Keratinocyte (primary cell): ENCODE measurements at regions not wholly inside any gene's neighbourhood (a gene's known extent, or its start where the extent isn't known, plus 50 kb on each side); places are given as distances from the start of the nearest gene placed in this dataset.

Source experiments
- DNase-seq: peaks from one replicate; pipeline ENCODE4 v3.0.0-alpha.2; 2011; ENCODE audit warnings: low read depth, missing footprints, low spot score
- FAIRE-seq: peaks from 2 replicates; lab custom pipeline; 2011; peaks lifted over from hg19 to GRCh38; lab: Jason Lieb, UNC
- H2AFZ ChIP-seq: 2 replicates; pipeline ENCODE4 v1.6.0; 2012; ENCODE audit warnings: low read length, control low read depth, inconsistent platforms; ENCODE audit not compliant: control insufficient read depth
- H3K27ac ChIP-seq: 2 replicates; pipeline ENCODE4 v1.5.1; 2011; ENCODE audit warnings: low read length; ENCODE audit not compliant: control insufficient read depth, insufficient read depth
- H3K27me3 ChIP-seq: 3 replicates; pipeline ENCODE4 v1.6.0; 2011; ENCODE audit warnings: low read length; ENCODE audit not compliant: control insufficient read depth, insufficient read depth; ENCODE audit errors: extremely low read depth
- H3K36me3 ChIP-seq, 2 experiments: 2 replicates in 1 of 2; 3 replicates in 1 of 2; pipeline ENCODE4 v1.5.1; 2011; ENCODE audit warnings: low read length in 2 of 2, mild to moderate bottlenecking in 1 of 2; ENCODE audit not compliant: control insufficient read depth in 2 of 2, insufficient read depth in 2 of 2; ENCODE audit errors: extremely low read depth in 1 of 2
- H3K4me1 ChIP-seq: 3 replicates; pipeline ENCODE4 v1.5.1; 2011; ENCODE audit warnings: low read length; ENCODE audit not compliant: control insufficient read depth, insufficient read depth; ENCODE audit errors: extremely low read depth
- H3K4me2 ChIP-seq: 3 replicates; pipeline ENCODE4 v1.6.0; 2011; ENCODE audit warnings: low read depth, low read length; ENCODE audit not compliant: control insufficient read depth, insufficient read depth; ENCODE audit errors: extremely low read depth
- H3K4me3 ChIP-seq, 3 experiments: fragments of 200-600 bp in 1 of 3; sonication (generic) in 1 of 3; 2 replicates in 2 of 3; 3 replicates in 1 of 3; pipeline ENCODE4 v1.5.1; 2011 to 2016; ENCODE audit warnings: low read length in 3 of 3, mild to moderate bottlenecking in 3 of 3, control low read depth in 2 of 3, inconsistent platforms in 1 of 3, low read depth in 1 of 3, mixed read lengths in 1 of 3, mixed run types in 1 of 3, moderate library complexity in 1 of 3; ENCODE audit not compliant: control insufficient read depth in 2 of 3, insufficient read depth in 2 of 3; ENCODE audit errors: extremely low read depth in 1 of 3
- H3K79me2 ChIP-seq: 2 replicates; pipeline ENCODE4 v1.6.0; 2012; ENCODE audit warnings: low read length; ENCODE audit not compliant: control insufficient read depth, insufficient read depth
- H3K9ac ChIP-seq: 3 replicates; pipeline ENCODE4 v1.6.0; 2011; ENCODE audit warnings: low read length; ENCODE audit not compliant: control insufficient read depth, insufficient read depth; ENCODE audit errors: extremely low read depth
- H3K9me1 ChIP-seq: 3 replicates; pipeline ENCODE4 v1.6.0; 2011; ENCODE audit warnings: low read length; ENCODE audit not compliant: control insufficient read depth, insufficient read depth; ENCODE audit errors: extremely low read depth
- H3K9me3 ChIP-seq: 2 replicates; pipeline ENCODE4 v1.5.1; 2012; ENCODE audit warnings: low read depth, low read length; ENCODE audit not compliant: control insufficient read depth
- H4K20me1 ChIP-seq: 3 replicates; pipeline ENCODE4 v1.6.0; 2011; ENCODE audit warnings: low read length; ENCODE audit not compliant: control insufficient read depth, insufficient read depth; ENCODE audit errors: extremely low read depth
- EZH2 ChIP-seq: IDR thresholded peaks from one replicate; pipeline ENCODE4 v1.6.1; 2012; ENCODE audit warnings: inconsistent platforms, mild to moderate bottlenecking, low read length, moderate library complexity
- dilution Hi-C: fragments of 300-500 bp; cut with MboI; formaldehyde crosslinking; loops from one replicate; pipeline ENCODE4 v1.7.0; 2020; ENCODE audit warnings: low sequenced_read_pairs; ENCODE audit not compliant: extremely low pct_ligation_motif_present
- TF ChIP-seq, protein P1 (sequence below), 3 experiments: IDR thresholded peaks in 1 of 3; conservative IDR thresholded peaks in 1 of 3; optimal IDR thresholded peaks in 1 of 3; 2 replicates in 2 of 3; 3 replicates in 1 of 3; pipeline versions ENCODE3 to v1.5.1; 2011; ENCODE audit warnings: low read length in 3 of 3, mild to moderate bottlenecking in 3 of 3, moderate library complexity in 2 of 3, control low read depth in 1 of 3, inconsistent platforms in 1 of 3; ENCODE audit not compliant: insufficient read depth in 2 of 3; ENCODE audit errors: extremely low read depth in 1 of 3

DNA sequence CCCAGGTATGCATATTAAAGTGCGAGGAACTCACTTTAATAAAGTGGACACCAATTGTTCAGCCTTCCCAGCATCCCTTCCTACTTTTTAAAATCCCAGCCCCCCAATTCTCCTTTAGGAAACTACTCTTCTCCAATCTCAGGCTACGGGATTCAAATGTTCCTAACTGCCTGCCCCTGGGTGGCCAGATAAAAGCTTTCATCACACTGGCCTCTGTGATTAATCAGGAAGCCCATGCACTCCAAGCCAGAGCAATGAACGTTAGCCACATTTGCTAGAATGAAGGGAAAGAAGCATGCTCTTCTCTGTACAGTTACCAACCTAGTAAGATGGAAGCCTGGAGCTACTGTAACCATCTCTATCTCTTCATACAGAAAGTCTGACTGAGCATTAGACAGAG is 250.3 kb upstream of the UBE2E2 start:
- FAIRE-seq: no peak
- DNase-seq: no peak
- Histone ChIP-seq H3K27ac (no peak overlapping the region), H3K4me1 (no peaks in the 10 kb centered on the region), H3K9me1 (no peaks in the 10 kb centered on the region), H3K36me3 (no peaks in the 10 kb centered on the region), H3K9me3 (no peaks in the 10 kb centered on the region), H3K27me3 (no peaks in the 10 kb centered on the region), H3K79me2 (no peaks in the 10 kb centered on the region), H3K4me2 (no peak overlapping the region), H2AFZ (no peak overlapping the region), H3K9ac (no peak overlapping the region), H3K4me3 (no peak overlapping the region), H4K20me1 (no peaks in the 10 kb centered on the region)
- dilution Hi-C loops: no loop called here
- no peak for TF ChIP-seq EZH2
- TF ChIP-seq, protein P1, sequence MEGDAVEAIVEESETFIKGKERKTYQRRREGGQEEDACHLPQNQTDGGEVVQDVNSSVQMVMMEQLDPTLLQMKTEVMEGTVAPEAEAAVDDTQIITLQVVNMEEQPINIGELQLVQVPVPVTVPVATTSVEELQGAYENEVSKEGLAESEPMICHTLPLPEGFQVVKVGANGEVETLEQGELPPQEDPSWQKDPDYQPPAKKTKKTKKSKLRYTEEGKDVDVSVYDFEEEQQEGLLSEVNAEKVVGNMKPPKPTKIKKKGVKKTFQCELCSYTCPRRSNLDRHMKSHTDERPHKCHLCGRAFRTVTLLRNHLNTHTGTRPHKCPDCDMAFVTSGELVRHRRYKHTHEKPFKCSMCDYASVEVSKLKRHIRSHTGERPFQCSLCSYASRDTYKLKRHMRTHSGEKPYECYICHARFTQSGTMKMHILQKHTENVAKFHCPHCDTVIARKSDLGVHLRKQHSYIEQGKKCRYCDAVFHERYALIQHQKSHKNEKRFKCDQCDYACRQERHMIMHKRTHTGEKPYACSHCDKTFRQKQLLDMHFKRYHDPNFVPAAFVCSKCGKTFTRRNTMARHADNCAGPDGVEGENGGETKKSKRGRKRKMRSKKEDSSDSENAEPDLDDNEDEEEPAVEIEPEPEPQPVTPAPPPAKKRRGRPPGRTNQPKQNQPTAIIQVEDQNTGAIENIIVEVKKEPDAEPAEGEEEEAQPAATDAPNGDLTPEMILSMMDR (optimal IDR thresholded peaks at IDR 0.05 in 1 of 3, IDR thresholded peaks at IDR 0.05 in 1 of 3, conservative IDR thresholded peaks at IDR 0.05 in 1 of 3; ENCODE audit: extremely low read depth in 1 of 3, insufficient read depth in 2 of 3, low read length in 3 of 3): no peak

- no peaks in the 10 kb centered on the region for H3K79me2 ChIP-seq
- H3K27ac ChIP-seq: no peak overlapping the region
- no peak overlapping the region for H2AFZ ChIP-seq
- H3K4me2 ChIP-seq: no peak overlapping the region
- dilution Hi-C loops: no loop called here
- no peaks in the 10 kb centered on the region for H3K4me1 ChIP-seq
- H4K20me1 ChIP-seq: no peaks in the 10 kb centered on the region
- TF ChIP-seq, protein P1 (optimal IDR thresholded peaks at IDR 0.05 in 1 of 3, IDR thresholded peaks at IDR 0.05 in 1 of 3, conservative IDR thresholded peaks at IDR 0.05 in 1 of 3; ENCODE audit: extremely low read depth in 1 of 3, insufficient read depth in 2 of 3, low read length in 3 of 3): no peak
- TF ChIP-seq EZH2: no peak
- no peak for DNase-seq
- FAIRE-seq: no peak
- peaks cover 3% of the 10 kb centered on the region for H3K27me3 ChIP-seq
- H3K4me3 ChIP-seq: no peak overlapping the region
- H3K9ac ChIP-seq: no peak overlapping the region
- H3K36me3 ChIP-seq: no peaks in the 10 kb centered on the region
- no peaks in the 10 kb centered on the region for H3K9me1 ChIP-seq
- H3K9me3 ChIP-seq: no peaks in the 10 kb centered on the region
These were observed 243.5 kb upstream of the UBE2E2 start for GRCh38 chr3:22959593-22959992.
